ENCODE measurements at regions not wholly inside any gene's neighbourhood (a gene's known extent, or its start where the extent isn't known, plus 50 kb on each side); places are given as distances from the start of the nearest gene placed in this dataset.
"Not testable (repeated sequence)": the region's sequence is repeated elsewhere in the genome, so short reads cannot be mapped to it uniquely, and the experiment has no call there.

DNA sequence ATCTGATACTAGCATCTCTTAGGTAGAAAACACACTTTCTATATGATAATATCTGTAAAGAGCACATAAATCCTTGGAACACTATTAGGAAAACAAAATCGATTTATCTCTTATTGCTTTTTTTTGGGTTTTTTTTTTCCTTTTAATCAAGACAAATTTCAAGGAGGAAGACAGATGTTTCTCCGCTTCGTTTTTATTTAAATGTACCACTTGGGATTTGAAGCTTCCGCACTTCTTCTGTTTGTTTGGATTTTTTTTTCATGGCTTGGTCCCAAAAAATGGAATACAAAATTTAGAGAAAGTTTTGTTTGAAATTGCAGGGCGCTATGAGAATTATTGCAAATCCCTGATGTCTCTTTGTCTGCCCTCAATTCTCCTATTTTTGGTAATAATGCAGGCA lies 51.7 kb upstream of the NBPF19 start:
- TF ChIP-seq, protein P1, sequence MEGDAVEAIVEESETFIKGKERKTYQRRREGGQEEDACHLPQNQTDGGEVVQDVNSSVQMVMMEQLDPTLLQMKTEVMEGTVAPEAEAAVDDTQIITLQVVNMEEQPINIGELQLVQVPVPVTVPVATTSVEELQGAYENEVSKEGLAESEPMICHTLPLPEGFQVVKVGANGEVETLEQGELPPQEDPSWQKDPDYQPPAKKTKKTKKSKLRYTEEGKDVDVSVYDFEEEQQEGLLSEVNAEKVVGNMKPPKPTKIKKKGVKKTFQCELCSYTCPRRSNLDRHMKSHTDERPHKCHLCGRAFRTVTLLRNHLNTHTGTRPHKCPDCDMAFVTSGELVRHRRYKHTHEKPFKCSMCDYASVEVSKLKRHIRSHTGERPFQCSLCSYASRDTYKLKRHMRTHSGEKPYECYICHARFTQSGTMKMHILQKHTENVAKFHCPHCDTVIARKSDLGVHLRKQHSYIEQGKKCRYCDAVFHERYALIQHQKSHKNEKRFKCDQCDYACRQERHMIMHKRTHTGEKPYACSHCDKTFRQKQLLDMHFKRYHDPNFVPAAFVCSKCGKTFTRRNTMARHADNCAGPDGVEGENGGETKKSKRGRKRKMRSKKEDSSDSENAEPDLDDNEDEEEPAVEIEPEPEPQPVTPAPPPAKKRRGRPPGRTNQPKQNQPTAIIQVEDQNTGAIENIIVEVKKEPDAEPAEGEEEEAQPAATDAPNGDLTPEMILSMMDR (IDR thresholded peaks at IDR 0.05), result not testable (repeated sequence)
- not testable (repeated sequence) for TF ChIP-seq EZH2 (IDR thresholded peaks at IDR 0.05; ENCODE audit: borderline replicate concordance, insufficient read depth, low read depth, low read length, poor library complexity, severe bottlenecking)

All from B cell (primary cell).